Heart right ventricle (tissue), 16 donors: ENCODE measurements at regions not wholly inside any gene's neighbourhood (a gene's known extent, or its start where the extent isn't known, plus 50 kb on each side); places are given as distances from the start of the nearest gene placed in this dataset.

Source experiments
- ATAC-seq, 8 donors: fragments of 200-7000 bp; cut with Tn5 transposase; one replicate each; pipeline ENCODE4 v1.9.1; 2020; ENCODE audit warnings: mild to moderate bottlenecking in 8 of 8, moderate library complexity in 8 of 8, moderate number of reproducible peaks in 1 of 8
- DNase-seq, 2 donors: peaks; one replicate each; pipeline ENCODE4 v3.0.0-alpha.2; 2020
- H3K27ac ChIP-seq, 10 donors: fragments of 200-600 bp; sonication (generic) in 2 of 10; one replicate each; pipeline versions ENCODE4 v1.5.0 to v1.8.0; 2020 to 2022; ENCODE audit warnings: mild to moderate bottlenecking in 3 of 10
- H3K27me3 ChIP-seq, 7 donors: fragments of 200-600 bp; one replicate each; pipeline ENCODE4 v1.8.0; 2021 to 2022; ENCODE audit warnings: mild to moderate bottlenecking in 2 of 7
- H3K36me3 ChIP-seq, 9 donors: fragments of 200-600 bp; sonication (generic) in 1 of 9; one replicate each; pipeline versions ENCODE4 v1.5.0 to v1.8.0; 2020 to 2022; ENCODE audit warnings: mild to moderate bottlenecking in 2 of 9
- H3K4me1 ChIP-seq, 9 donors: fragments of 200-600 bp; sonication (generic) in 1 of 9; one replicate each; pipeline versions ENCODE4 v1.5.0 to v1.8.0; 2020 to 2022; ENCODE audit warnings: mild to moderate bottlenecking in 4 of 9
- H3K4me3 ChIP-seq, 10 donors: fragments of 200-600 bp; sonication (generic) in 2 of 10; one replicate each; pipeline versions ENCODE4 v1.5.0 to v1.8.0; 2020 to 2022; ENCODE audit warnings: mild to moderate bottlenecking in 7 of 10, moderate library complexity in 2 of 10
- H3K9me3 ChIP-seq, 11 donors: fragments of 200-600 bp in 10 of 11; sonication (generic) in 2 of 11; one replicate each; pipeline versions ENCODE4 v1.5.0 to v1.8.0; 2013 to 2022; ENCODE audit warnings: mild to moderate bottlenecking in 2 of 11, control low read depth in 1 of 11, moderate library complexity in 1 of 11
- CTCF ChIP-seq, 9 donors: fragments of 200-600 bp; sonication (generic) in 2 of 9; IDR thresholded peaks; one replicate each; pipeline versions ENCODE4 v1.5.0 to v1.8.0; 2021 to 2022; ENCODE audit warnings: antibody characterized with exemption in 9 of 9, mild to moderate bottlenecking in 5 of 9, moderate library complexity in 1 of 9
- WGBS, 2 donors: extraction: QIAGEN DNeasy Blood & Tissue Kit; methylation state at CpG; one replicate each; pipeline ENCODE4 v1.1.7; 2013; ENCODE audit warnings: inconsistent platforms in 1 of 2; 5-methylcytosine and 5-hydroxymethylcytosine counted together
- intact Hi-C, 10 donors: fragments of 100-400 bp; cut with DNase I; formaldehyde crosslinking; loops; one replicate each; pipeline versions ENCODE4 v1.11.1 to v1.14.2; 2022
- donor health status: Arrhythmogenic right ventricular cardiomyopathy.
- donor health status: ischemic (EF 13 %, LVEDD 7.1; RV severe dilation, severe dysfunction).
- donor health status: healthy with polysubstance abuse.
- donor health status: DM: no; HTN: yes; CAD: no.
- donor health status: DM: no; HTN: no; CAD: no.
- donor health status: ischemic (EF 25% LVEDD 6.9; RV normal size, moderate dysfunction).
- donor health status: ischemic (EF 25% LVEDD 5.7; RV mildly dilated, moderate dysfunction).
- donor health status: healthy.
- donor health status: DM: yes; HTN: yes; CAD: no.
- donor health status: Ischemic cardiomyopathy.
- donor health status: ischemic (EF 35%, LVEDD 5.7; RV mildly dilated, moderate dysfunction).
- donor health status: nonischemic (EF 11% LVEDD 7.7; RV severe dilation, severe dysfunction).
- donor health status: DM: yes; HTN: yes; CAD: no.
- donor health status: PGD.
- donor health status: ischemic (EF 29% LVEDD 5.4; RV normal size, mild dysfunction).
- donor health status: nonischemic (EF 23%, LVEDD 6.1; RV moderate dilation, normal function).

- ATAC-seq (no peak), DNase-seq (no peak)
- Histone ChIP-seq H3K4me1 (peaks cover 0 to 13% (median 0%) of the 10 kb centered on the region in 9 donors), H3K4me3 (no peak overlapping the region), H3K36me3 (no peaks in the 10 kb centered on the region), H3K9me3 (peaks cover 0 to 18% (median 0%) of the 10 kb centered on the region in 11 donors), H3K27ac (no peak overlapping the region), H3K27me3 (no peaks in the 10 kb centered on the region)
- TF ChIP-seq CTCF (IDR thresholded peaks at IDR 0.05): no peak
- intact Hi-C loops: no loop called here
- WGBS, 2 donors: 40 to 60% methylated on average over 3 of the region's 3 CpGs
Measured at GRCh38 chr14:65261946-65262345, 150.6 kb upstream of the FUT8 start.

GRCh38 chr14:65263177-65263788, 149.2 kb upstream of the FUT8 start:
- TF ChIP-seq CTCF (IDR thresholded peaks at IDR 0.05): no peak
- Histone ChIP-seq H3K9me3 (peaks cover 0 to 18% (median 0%) of the 10 kb centered on the region in 11 donors), H3K4me3 (no peak overlapping the region), H3K4me1 (peaks cover 0 to 5% (median 0%) of the 10 kb centered on the region in 9 donors), H3K27ac (no peak overlapping the region), H3K27me3 (no peaks in the 10 kb centered on the region), H3K36me3 (no peaks in the 10 kb centered on the region)
- ATAC-seq (no peak), DNase-seq (no peak)
- intact Hi-C loops: no loop called here
- WGBS, 2 donors: 82 to 84% methylated on average over 6 of the region's 6 CpGs

DNA sequence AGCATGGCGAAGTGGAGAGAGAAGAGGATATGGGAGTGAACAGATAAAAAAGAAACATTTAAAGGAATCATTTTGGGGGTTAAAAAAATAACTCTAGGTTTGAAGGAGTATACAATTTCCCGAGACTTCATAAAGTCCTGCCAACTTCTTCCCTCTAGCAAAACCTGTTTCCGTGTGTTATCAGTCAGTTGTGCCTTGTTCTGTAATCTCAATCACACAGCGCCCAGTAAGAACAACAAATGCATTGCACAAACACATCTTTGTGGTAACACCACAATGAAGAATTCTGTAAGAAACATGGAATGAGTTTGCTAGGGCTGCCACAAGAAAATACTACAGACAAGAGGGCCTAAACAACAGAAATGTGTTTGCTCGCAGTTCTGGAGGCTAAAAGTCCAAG, 144.7 kb upstream of the FUT8 start:
- Histone ChIP-seq H3K36me3 (no peaks in the 10 kb centered on the region), H3K4me1 (no peaks in the 10 kb centered on the region), H3K27ac (no peak overlapping the region), H3K27me3 (peaks cover 0 to 6% (median 0%) of the 10 kb centered on the region in 7 donors), H3K4me3 (no peak overlapping the region), H3K9me3 (no peaks in the 10 kb centered on the region)
- no peak for DNase-seq
- no peak for ATAC-seq
- intact Hi-C loops: no loop called here
- 76 to 78% methylated on average over 5 of the region's 5 CpGs for WGBS, 2 donors
- TF ChIP-seq CTCF (IDR thresholded peaks at IDR 0.05): no peak

DNA sequence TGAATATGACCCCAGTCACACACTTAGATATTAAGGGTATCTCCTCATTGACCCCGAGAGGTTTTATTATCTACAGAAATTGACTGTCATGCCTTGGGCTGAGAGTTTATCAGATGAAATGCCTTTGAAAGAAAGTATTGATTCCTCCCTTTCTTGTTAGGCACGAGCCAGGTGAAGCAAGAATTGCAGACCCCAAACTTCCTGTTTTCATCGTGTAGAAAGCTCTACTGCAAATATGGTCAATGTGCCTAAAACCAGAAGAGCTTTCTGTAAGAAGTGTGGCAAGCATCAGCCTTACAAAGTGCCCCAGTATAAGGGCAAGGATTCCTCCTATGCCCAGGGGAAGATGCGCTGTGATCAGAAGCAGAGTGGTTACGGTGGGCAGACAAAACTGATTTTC, 143.9 kb upstream of the FUT8 start:
- Histone ChIP-seq H3K9me3 (no peaks in the 10 kb centered on the region), H3K4me3 (no peak overlapping the region), H3K27ac (no peak overlapping the region), H3K27me3 (peaks cover 0 to 6% (median 0%) of the 10 kb centered on the region in 7 donors), H3K36me3 (no peaks in the 10 kb centered on the region), H3K4me1 (no peaks in the 10 kb centered on the region)
- intact Hi-C loops: no loop called here
- 87 to 88% methylated on average over 5 of the region's 5 CpGs for WGBS, 2 donors
- TF ChIP-seq CTCF (IDR thresholded peaks at IDR 0.05): no peak
- DNase-seq (no peak), ATAC-seq (no peak)
